Posterior cingulate gyrus (tissue), 11 donors: ENCODE measurements at regions not wholly inside any gene's neighbourhood (a gene's known extent, or its start where the extent isn't known, plus 50 kb on each side); places are given as distances from the start of the nearest gene placed in this dataset.
"Not testable (repeated sequence)": the region's sequence is repeated elsewhere in the genome, so short reads cannot be mapped to it uniquely, and the experiment has no call there.

Experiments
- DNase-seq, 10 donors: peaks; one replicate each; pipeline versions ENCODE4 v3.0.0 to v3.0.0-alpha.2; 2020 to 2021; ENCODE audit warnings: mixed read lengths in 3 of 10
- intact Hi-C: fragments of 100-400 bp; cut with DNase I; formaldehyde crosslinking; loops from one replicate; pipeline ENCODE4 v1.15.1; 2023

DNA sequence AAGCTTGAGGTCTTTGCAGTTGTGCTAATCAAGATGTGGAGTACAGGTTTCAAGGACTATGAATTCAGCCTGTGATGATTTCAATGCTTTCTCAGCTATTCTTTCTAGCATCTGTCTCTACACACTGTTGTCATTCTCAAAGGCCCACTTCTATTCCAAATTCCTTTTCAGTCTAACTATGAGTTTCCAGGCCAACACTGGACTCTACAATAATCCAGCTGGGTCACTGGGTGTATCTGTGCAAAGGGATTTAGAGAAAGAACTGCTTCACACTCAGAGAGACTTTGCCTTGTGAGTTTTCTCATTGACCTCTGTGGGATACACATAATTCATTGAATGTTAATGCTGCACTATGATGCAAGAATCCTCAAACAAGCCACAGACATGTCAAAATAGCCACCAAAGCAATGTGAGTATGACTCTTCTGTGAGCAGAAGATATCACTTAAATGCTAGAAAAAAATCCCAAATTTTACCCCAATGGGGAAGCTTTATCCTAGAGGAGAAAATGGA is 171.8 kb upstream of the CLNK start:
- no peak for DNase-seq
- intact Hi-C loops, result no loop called here

DNA sequence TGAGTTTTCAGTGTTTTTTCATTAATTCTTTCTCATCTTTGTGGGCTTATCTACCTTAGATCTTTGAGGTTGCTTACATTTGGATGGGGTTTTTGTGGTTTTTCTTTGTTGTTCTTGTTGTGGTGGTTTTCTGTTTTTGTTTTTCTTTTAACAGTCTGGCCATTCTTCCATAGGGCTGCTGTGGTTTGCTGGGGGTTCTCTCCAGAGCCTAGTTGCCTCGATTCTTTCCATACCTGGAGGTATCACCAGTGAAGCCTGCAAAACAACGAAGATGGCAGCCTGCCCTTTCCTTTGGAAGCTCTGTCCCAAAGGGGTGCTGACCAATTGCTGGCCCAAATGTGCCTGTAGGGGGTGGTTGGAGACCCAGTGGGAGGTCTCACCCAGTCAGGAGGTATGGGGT is 168.6 kb upstream of the CLNK start:
- intact Hi-C loops, result no loop called here
- DNase-seq, result no peak

DNA sequence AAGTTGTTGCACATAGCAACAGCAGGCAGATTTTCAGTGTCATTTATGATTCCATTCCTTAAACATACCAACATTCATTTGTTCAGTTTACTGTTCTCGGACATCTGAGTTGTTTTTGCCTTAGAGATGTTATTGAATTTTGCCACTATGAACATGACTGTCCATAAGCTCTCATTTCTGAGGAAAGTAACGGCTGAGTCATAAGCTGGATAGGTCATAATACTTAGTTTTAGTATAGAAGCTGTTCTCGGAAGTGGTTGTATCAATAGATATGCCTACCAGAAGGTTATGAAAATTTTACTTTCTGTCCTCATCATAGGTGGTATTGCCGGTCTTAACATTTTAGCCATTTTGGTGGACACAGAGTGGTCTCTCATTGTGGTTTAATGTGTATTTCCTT is 157.1 kb upstream of the CLNK start:
- intact Hi-C loops, result no loop called here
- DNase-seq, result no peak

DNA sequence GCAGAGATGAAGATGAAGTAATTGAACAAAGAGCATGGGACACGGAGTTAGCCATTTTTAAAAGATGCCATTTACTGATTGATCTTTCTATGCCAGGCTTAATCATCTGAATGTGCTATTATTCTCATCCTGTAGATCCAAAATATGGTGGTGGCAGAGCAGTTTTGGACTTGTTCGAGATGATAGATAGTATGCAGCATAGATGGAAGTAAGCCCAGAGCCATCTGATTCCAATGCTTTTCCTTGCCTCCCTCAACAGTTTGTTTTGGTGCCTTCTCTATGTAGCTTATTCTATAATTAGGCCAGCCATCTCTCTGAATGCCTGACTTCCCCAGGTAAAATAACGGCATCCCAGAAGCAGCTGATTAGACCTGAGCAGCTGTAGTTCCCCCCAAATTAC is 152.6 kb upstream of the CLNK start:
- no peak for DNase-seq
- intact Hi-C loops, result no loop called here

DNA sequence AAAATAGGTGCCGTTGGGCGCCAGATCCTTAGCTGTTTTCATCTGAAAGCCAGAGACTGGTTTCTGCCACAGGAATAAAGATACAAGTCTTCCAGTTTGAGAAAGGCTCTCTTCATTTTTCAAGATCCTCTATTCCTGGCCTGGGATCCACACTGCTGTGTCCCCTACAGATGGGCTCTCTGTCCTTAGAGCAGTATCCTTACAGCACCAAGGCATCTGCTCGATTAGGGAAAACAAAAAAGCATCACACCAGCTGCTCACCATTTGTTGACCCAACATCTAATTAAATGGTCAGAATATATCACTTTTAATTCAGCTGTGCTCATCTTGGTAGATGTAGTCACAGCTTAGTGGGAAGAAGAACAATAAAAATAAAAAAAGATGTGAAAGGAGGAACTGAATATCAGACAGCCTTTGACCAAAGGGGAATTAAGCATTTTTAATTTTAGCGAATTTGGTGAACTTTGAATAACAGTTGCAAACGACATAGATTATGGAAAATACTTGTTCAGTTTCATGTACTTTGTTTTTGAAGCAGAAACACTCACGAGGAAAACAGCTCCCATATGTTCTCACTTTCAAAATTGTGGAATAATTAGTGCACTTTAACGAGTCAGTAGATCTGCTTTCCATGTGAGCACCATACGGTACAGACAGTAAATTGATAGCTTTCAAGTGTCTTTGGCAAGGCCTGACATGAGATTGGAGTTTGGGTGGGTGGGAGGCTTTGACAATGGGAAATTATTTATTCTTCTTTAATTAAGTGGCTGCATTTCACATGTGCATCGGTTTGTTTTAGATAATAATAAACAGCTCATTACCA is 148.4 kb upstream of the CLNK start:
- intact Hi-C loops, result no loop called here
- no peak for DNase-seq

DNA sequence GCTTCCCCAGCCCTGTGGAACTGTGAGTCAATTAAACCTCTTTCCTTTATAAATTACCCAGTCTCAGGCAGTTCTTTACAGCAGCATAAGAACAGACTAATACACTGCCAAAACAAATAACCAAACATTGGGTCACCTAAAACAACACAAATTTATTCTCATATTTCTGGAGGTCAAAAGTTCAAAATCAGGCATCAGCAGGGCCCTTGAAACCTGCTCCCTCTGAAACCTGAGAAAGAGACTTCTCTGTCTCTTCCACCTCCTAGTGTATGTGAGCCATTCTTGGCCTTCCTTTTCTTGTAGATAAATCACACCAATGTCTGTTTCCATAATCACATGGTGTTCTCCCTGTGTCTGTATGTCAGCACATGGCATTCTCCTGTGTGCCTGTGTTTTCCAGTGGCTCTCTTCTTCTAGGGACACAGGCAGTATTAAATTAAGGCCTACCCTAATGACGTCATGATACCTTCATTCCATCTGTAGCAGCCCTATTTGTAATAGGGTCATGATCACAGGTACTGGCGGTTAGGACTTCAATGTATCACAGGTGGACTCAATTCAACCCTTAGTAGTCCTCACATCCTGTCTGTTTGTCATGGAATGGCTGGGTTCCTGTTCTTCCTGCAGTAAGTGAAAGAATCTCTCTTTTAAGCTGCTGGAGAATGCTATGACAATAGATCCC is 147.3 kb upstream of the CLNK start:
- intact Hi-C loops, result no loop called here
- DNase-seq, result no peak

DNA sequence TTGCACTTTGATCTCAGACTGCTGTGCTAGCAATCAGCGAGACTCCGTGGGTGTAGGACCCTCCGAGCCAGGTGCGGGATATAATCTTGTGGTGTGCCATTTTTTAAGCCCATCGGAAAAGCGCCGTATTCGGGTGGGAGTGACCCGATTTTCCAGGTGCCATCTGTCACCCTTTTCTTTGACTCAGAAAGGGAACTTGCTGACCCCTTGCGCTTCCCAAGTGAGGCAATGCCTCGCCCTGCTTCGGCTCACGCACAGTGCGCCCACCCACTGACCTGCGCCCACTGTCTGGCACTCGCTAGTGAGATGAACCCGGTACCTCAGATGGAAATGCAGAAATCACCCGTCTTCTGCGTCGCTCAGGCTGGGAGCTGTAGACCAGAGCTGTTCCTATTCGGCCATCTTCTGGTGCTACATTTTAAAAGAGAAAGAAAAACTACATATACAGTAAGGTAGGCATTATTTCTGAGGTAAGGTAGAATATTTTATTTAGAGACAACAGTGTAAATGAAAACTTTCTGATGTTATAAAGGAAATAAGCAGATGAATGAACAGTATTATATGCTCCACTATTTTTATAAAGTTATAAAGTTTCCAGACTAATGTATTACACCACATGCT is 144.5 kb upstream of the CLNK start:
- peak in 2 of 10 donors; percentile 73 for DNase-seq
- intact Hi-C loops, result not testable (repeated sequence)

DNA sequence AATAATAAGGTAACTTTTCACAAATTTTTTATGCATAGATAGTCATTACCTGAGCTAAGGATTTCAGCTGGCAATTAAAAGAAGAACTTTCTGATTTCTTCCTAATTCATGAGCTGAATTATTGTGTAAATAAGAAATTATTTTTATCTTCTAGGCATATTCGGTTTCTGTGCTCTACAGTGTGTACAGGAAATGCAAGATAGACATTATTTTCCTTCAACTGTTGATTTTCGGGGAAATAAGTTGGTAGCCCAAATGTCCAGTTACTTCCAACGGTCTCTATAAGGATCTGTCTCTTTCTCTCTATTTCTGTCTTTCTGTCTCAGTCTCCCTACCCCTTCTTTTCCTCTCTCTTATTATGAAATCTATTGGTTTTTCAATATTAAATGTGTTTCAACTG is 137.3 kb upstream of the CLNK start:
- intact Hi-C loops, result no loop called here
- no peak for DNase-seq

DNA sequence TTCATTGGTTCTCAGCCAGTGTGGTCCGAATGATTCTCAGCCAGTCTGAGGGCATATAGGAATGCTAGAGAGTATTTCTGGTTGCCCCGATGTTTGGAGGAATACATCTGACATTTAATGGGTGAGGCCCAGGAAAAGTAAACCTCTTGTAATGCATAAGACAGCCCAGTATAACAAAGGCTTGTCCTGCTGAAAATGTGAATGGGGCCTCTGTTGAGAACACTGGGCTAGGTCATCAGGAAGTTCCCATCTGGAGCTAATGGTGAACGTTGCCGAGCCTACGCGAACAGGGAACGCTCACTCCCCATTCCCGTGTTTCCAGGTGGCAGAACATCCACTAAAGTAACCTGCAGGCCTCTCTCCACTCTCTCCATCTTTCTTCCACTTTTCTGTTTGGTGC is 132.0 kb upstream of the CLNK start:
- peak in 1 of 10 donors; percentile 15 for DNase-seq

DNA sequence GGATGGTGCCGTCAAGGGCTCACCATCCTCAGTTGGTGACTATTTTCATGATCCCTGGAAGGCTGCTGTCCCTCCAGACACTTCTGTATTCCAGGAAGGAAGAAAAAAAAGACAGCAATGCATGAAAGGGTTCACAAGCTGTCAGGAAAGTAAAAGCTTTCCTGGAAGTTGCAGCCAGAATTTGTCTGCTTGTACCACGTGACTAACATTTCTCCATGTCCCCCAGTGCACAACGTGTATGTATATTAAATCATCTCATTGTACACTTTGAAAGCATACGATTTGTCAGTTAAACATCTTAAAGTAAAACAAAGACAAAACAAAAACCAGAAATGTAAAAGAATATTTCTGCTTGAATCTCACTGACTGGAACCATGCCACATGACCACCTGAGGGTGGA is 127.4 kb upstream of the CLNK start:
- intact Hi-C loops, result no loop called here
- no peak for DNase-seq

More for the DNA sequence above, 132.0 kb upstream of the CLNK start:
- intact Hi-C loops, result no loop called here

DNA sequence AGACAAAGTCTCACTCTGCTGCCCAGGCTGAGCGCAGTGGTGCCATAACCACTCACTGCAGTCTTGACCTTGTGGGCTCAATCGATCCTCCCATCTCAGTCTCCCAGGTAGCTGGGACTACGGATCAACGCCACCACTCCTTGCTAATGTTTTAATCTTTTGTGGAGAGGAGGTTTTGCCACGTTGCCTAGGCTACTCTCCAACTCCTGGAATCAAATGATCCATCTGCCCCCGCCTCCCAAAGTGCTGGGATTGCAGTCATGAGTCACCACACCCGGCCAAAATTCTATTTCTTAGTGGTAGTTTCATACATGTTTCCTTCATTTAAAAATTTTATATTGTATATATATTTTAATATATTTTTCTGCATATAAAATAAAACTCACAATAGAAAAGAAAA is 125.8 kb upstream of the CLNK start:
- DNase-seq, result no peak
- intact Hi-C loops, result no loop called here

DNA sequence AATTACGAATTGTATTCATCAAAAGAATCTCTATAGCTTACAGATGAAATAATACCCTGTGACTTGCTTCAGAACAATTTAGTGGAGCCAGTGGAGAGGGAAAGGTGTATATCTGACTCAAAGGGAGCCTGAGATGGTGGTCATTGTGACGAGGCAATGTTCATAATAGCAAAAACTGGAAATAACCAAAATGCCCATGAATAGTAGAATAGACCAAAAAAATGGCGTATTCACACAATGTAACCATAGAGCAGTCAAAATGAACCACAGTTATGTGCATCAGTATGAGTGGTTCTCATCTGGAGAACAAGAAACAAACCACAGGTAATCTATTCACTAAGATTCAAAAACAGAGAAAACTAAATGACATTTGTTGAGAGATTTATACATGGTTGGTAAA is 125.3 kb upstream of the CLNK start:
- intact Hi-C loops, result no loop called here
- DNase-seq, result no peak

DNA sequence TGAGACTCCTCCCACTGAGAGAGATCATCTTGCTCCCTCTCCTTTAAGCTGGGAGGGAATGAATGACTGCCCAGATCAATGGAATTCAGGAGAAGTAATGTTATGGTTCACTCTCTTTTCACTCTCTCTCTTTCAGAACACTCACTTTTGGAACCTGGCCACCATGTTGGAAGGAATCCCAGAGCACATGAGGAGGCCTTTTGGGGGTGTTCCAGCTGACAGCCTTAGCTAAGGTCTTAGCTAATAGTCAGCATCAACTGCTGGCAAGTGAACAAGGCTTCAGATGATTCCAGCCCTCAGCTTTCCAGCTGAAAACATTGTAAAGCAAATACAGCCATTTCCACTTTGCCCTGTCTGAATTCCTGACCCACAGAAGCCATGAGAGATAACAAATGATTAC is 124.0 kb upstream of the CLNK start:
- DNase-seq, result peak in 5 of 10 donors; percentile 23 to 76 (median 37)
- intact Hi-C loops, result no loop called here

DNA sequence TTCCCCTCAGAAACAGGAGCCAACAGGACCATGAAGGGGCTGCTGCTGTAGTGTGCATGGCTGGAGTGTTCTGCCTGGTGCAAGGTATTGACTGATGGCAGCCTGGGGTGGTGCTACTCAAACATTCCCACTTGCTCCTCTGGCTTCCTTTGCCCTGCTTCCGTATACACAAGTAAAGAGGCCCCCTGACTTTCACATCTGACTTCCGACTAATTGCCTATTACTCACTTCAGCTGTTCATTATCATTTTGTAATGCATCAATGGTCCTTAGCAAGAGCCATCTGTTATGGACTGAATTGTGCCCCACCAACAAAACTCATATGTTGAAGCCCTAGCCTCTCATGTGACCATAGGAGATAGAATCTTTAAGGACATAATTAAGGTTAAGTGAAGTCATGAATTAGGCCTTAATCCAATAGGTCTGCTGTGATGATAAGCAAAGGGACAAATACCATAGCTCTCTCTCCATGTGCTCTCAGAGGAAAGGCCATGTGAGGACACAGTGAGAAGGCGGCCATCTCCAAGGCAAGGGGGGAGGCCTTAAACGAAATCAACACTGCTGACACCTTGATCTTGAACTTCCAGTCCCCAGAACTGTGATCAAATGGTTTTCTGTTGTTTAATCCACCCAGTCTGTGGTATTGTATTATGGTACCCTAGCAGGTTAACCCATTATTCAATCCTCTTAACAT is 122.5 kb upstream of the CLNK start:
- DNase-seq, result no peak
- intact Hi-C loops, result no loop called here

DNA sequence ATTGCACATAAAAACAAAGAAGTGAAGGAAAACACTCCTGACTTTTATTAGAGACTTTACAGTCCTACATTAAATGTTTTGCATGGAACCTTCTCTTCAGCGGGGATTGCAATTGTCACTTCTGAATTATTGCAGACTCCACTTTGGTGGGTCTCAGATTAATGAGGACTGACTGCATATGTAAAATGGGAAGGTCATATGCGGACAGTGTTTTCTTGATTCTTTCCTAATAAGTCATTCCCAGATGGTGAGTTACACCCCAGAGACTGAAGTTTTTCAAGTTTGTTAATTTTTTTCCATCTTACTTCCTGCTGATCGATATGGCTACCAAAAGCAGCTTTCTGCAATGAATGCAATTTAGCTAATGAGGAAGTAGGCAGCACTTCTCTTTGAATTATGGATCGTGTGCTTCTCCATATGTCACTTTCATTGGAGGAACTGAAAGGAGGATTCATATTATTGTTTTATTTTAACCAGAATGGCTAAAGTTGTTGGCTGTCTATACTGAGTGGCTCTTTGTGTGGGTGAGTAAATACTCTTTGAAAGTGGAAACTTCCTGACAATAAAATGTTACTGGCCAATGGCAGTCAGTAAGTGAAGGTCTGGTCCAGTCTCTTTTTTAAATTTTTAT is 119.3 kb upstream of the CLNK start:
- no peak for DNase-seq
- intact Hi-C loops, result no loop called here

DNA sequence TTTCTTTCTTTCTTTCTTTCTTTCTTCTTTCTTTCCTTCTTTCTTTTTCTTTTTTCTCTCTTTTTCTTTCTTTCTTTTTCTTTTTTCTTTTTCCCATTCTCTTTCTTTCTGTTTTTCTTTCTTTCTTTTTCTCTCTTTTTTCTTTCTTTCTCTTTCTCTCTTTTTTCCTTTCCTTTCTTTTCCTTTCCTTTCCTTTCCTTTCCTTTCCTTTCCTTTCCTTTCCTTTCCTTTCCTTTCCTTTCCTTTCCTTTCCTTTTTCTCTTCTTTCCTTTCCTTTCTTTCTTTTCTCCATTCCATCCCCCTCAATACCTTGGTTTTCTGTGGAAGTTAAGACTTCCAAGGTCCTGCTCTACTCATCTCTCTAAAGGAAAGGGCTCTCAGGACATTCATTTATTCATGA is 102.8 kb upstream of the CLNK start:
- DNase-seq, result no peak
- intact Hi-C loops, result no loop called here

DNA sequence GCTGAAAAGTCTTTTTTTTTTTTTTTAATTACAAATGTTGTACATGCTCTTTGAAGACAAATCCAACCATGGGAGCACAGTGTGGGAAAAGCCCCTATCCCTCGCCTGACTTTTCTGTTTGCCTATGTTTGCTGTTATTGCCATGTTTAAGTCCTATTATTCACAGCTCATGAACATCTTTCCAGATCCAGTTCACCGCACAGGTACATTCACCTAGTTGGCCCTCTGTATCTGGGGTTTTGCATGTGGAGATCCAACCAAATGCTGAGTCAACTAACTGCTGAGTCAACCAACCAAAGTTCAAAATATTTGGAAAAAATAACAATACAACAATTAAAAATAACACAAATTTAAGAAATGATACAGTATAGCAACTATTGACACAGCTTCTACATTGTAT is 100.1 kb upstream of the CLNK start:
- intact Hi-C loops, result no loop called here
- DNase-seq, result no peak

DNA sequence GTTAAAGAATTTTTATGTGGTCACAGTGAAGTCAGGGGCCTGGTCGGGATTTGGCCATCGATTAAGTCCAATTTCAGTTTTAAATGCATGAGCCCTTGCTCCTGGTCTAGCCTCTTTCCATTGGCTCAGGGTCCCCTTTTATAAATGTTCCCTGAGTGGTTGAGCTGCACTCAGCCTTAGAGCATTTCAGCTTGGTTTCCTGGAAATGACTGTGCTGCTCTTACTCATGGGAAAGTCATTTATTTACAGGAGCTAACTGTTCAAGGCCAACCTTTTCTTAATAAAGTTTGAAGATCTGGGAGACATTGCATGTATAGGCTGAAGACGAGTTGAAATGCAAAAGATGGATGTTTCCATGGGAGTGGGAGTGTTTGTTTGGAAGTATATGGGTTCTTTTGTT is 98.8 kb upstream of the CLNK start:
- no peak for DNase-seq
- intact Hi-C loops, result no loop called here

DNA sequence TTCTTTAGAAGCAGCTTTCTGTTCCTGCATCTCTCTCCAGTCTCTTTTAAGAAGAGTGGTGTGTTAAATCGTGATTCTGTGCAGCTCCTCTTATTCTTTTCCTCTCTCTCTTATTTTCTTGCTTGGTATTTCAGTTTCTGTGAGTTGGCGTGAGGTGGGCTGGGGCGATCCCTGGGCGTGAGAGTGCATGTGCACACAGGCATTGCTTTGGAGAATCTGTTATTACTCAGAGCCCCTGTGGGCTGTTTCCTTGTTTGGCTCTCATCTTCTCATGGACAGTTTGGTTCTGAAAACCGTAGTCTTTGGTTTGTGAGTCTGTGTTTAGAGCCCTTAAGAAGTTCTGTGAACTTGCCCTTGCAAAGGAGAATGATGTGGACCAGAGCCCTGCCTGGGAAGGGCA is 97.2 kb upstream of the CLNK start:
- DNase-seq, result peak in 1 of 10 donors; percentile 63
- intact Hi-C loops, result no loop called here

DNA sequence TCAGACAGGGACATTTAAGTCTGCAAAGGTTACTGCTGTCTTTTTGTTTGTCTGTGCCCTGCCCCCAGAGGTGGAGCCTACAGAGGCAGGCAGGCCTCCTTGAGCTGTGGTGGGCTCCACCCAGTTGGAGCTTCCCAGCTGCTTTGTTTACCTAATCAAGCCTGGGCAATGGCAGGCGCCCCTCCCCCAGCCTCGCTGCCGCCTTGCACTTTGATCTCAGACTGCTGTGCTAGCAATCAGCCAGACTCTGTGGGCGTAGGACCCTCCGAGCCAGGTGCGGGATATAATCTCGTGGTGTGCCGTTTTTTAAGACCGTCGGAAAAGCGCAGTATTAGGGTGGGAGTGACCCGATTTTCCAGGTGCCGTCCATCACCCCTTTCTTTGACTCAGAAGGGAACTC is 96.2 kb upstream of the CLNK start:
- intact Hi-C loops, result not testable (repeated sequence)
- DNase-seq, result peak in 1 of 10 donors; percentile 66

DNA sequence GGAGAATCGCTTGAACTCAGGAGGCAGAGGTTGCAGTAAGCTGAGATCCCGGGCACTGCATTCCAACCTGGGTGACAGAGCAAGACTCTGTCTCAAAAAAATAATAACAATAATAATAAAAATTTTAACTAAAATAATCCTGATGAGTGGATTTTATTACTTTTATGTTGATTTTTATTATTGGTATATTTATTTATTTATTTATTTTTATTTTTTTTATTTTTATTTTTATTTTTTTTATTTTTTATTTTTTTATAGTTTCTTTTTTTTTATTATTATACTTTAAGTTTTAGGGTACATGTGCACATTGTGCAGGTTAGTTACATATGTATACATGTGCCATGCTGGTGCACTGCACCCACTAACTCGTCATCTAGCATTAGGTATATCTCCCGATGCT is 90.6 kb upstream of the CLNK start:
- intact Hi-C loops, DNase-seq: not testable (repeated sequence)
